Parathyroid adenoma (tissue), 2 donors: ENCODE measurements at regions not wholly inside any gene's neighbourhood (a gene's known extent, or its start where the extent isn't known, plus 50 kb on each side); places are given as distances from the start of the nearest gene placed in this dataset.

Experiments
- H2AFZ ChIP-seq: fragments of 300-600 bp; sonication (generic); one replicate; pipeline ENCODE4 v1.7.0; 2017; ENCODE audit warnings: antibody characterized with exemption, mild to moderate bottlenecking
- H3K27ac ChIP-seq: fragments of 300-600 bp; sonication (generic); one replicate; pipeline ENCODE4 v1.7.0; 2017
- H3K27me3 ChIP-seq: fragments of 300-600 bp; sonication (generic); one replicate; pipeline ENCODE4 v1.7.0; 2017; ENCODE audit warnings: low read length; ENCODE audit not compliant: control insufficient read depth, insufficient read depth
- H3K36me3 ChIP-seq: fragments of 300-600 bp; sonication (generic); one replicate; pipeline ENCODE4 v1.7.0; 2017; ENCODE audit warnings: low read length; ENCODE audit not compliant: control insufficient read depth, insufficient read depth
- H3K4me1 ChIP-seq: fragments of 300-600 bp; sonication (generic); one replicate; pipeline ENCODE4 v1.7.0; 2017; ENCODE audit warnings: control low read depth
- H3K4me2 ChIP-seq: fragments of 300-600 bp; sonication (generic); one replicate; pipeline ENCODE4 v1.7.0; 2017; ENCODE audit warnings: low read length
- H3K4me3 ChIP-seq: fragments of 300-600 bp; sonication (generic); one replicate; pipeline ENCODE4 v1.7.0; 2017; ENCODE audit warnings: low read depth, low read length
- H3K79me2 ChIP-seq: fragments of 300-600 bp; sonication (generic); one replicate; pipeline ENCODE4 v1.7.0; 2017; ENCODE audit warnings: control low read depth
- H3K9ac ChIP-seq: fragments of 300-600 bp; sonication (generic); one replicate; pipeline ENCODE4 v1.7.0; 2017; ENCODE audit warnings: mild to moderate bottlenecking
- H3K9me3 ChIP-seq: fragments of 300-600 bp; sonication (generic); one replicate; pipeline ENCODE4 v1.7.0; 2017; ENCODE audit warnings: low read length; ENCODE audit not compliant: control insufficient read depth
- CTCF ChIP-seq: fragments of 300-600 bp; sonication (generic); IDR thresholded peaks from one replicate; pipeline ENCODE4 v1.7.0; 2017; ENCODE audit warnings: antibody characterized with exemption, mild to moderate bottlenecking
- donor health status: primary hyperparathyroidism.

DNA sequence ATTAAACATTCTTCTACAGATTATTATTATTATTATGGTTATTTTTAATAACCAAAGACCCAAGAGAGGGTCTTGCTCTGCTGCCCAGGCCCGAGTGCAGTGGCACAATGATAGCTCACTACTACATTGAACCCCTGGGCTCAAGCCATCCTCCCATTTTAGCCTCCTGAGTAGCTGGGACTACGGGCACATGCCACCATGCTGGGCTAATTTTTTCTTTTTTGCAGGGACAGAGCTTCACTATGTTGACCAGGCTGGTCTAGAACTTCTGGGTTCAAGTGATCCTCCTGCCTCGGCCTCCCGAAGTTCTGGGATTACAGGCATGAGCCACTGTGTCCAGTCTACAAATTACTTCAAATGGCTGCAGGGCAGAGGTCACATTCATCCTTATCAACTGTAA, 179.8 kb downstream of the KCNRG start:
- Histone ChIP-seq H3K36me3 (no peaks in the 10 kb centered on the region), H2AFZ (no peak overlapping the region), H3K79me2 (no peaks in the 10 kb centered on the region), H3K4me1 (no peaks in the 10 kb centered on the region), H3K9me3 (no peaks in the 10 kb centered on the region), H3K27ac (no peak overlapping the region), H3K27me3 (no peaks in the 10 kb centered on the region), H3K4me2 (no peak overlapping the region), H3K9ac (no peak overlapping the region), H3K4me3 (no peak overlapping the region)
- TF ChIP-seq CTCF, result no peak

- Histone ChIP-seq H3K4me2 (no peak overlapping the region), H2AFZ (no peak overlapping the region), H3K27me3 (no peaks in the 10 kb centered on the region), H3K4me3 (no peak overlapping the region), H3K9ac (no peak overlapping the region), H3K27ac (no peak overlapping the region), H3K4me1 (peaks cover 5% of the 10 kb centered on the region), H3K36me3 (no peaks in the 10 kb centered on the region), H3K79me2 (no peaks in the 10 kb centered on the region), H3K9me3 (no peaks in the 10 kb centered on the region)
- TF ChIP-seq CTCF, result no peak
Measured at GRCh38 chr13:50196118-50196517, 180.9 kb downstream of the KCNRG start.

DNA sequence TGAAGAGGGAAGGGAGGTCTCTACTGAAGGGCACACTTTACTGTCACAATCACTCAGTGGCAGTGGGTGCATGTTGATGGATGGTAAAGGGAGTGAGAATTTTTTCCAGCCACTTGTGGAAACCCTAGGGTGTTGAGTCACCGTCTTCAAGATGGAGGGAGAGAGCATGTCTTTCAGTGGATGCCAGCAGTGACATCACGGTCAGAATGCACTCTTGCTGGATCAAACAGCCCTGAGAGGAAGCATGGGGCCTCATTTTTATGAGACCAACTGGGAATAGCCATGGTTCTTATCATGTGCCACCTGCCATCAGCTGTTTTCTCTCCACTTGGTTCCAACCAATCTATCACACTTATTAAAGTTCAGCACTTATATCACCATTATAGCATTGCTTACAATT, 182.5 kb downstream of the KCNRG start:
- Histone ChIP-seq H3K79me2 (no peaks in the 10 kb centered on the region), H3K9me3 (no peaks in the 10 kb centered on the region), H2AFZ (no peak overlapping the region), H3K4me2 (no peak overlapping the region), H3K27ac (no peak overlapping the region), H3K4me3 (no peak overlapping the region), H3K4me1 (peaks cover 5% of the 10 kb centered on the region), H3K27me3 (no peaks in the 10 kb centered on the region), H3K9ac (no peak overlapping the region), H3K36me3 (no peaks in the 10 kb centered on the region)
- TF ChIP-seq CTCF, result no peak

DNA sequence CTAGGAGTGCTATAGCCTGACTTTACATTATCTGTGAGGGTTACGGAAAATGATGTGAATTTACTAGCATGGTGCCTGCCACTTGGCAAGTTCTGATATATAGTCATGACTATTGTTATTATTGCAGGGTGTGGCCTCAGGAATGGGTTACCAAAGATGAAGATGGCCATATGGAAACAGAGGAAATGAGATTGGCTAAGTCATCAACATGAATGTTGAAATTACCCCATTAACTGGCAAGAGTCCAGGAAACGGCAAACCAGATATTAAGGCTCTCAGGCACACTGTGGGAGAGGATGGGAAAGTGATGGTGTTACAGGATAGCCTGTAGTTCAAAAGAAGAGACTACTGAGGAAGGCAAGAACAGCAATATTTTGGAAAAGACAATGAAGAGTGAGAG, 183.3 kb downstream of the KCNRG start:
- Histone ChIP-seq H3K9ac (no peak overlapping the region), H3K79me2 (no peaks in the 10 kb centered on the region), H3K9me3 (no peaks in the 10 kb centered on the region), H3K36me3 (no peaks in the 10 kb centered on the region), H3K27me3 (no peaks in the 10 kb centered on the region), H2AFZ (no peak overlapping the region), H3K4me2 (no peak overlapping the region), H3K4me1 (peaks cover 5% of the 10 kb centered on the region), H3K27ac (no peak overlapping the region), H3K4me3 (no peak overlapping the region)
- TF ChIP-seq CTCF, result no peak

DNA sequence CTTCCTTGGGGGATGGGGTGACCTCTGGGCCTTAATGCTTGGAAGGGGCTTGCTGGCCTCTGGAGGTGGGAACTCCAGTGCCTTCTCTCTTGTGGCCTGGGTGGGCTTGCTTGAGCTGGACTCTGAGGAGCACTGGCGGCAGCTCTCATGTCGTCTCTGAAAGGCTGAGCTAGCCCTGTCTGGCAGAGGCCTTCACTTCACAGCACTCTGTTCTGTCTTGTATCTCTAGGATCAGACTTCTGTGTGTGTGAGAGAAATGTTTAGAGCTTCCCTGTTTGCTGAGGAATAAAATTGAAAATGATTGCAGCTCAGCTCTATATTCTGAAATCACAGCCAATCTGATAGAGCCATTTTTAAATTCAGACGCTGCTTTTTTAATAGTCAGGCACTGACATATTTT, 185.3 kb downstream of the KCNRG start:
- peak overlapping the region; percentile 20 for H3K27ac ChIP-seq

More for the DNA sequence above, 185.3 kb downstream of the KCNRG start:
- H3K4me2 ChIP-seq, result peak overlapping the region; percentile 37
- H3K36me3 ChIP-seq, result no peaks in the 10 kb centered on the region
- no peak overlapping the region for H3K4me3 ChIP-seq
- no peaks in the 10 kb centered on the region for H3K79me2 ChIP-seq
- H3K9ac ChIP-seq, result no peak overlapping the region
- peak overlapping the region; percentile 72 for H2AFZ ChIP-seq
- H3K27me3 ChIP-seq, result no peaks in the 10 kb centered on the region
- no peaks in the 10 kb centered on the region for H3K9me3 ChIP-seq
- H3K4me1 ChIP-seq, result peaks cover 5% of the 10 kb centered on the region
- no peak for TF ChIP-seq CTCF
